Mammary epithelial cell (primary cell): ENCODE measurements at regions not wholly inside any gene's neighbourhood (a gene's known extent, or its start where the extent isn't known, plus 50 kb on each side); places are given as distances from the start of the nearest gene placed in this dataset.

Source experiments
- CTCF ChIP-seq, 2 donors: IDR thresholded peaks in 1 of 2; conservative IDR thresholded peaks in 1 of 2; 2 replicates each; pipeline ENCODE4 v1.5.1; 2011 to 2012; ENCODE audit warnings: inconsistent platforms in 2 of 2, low read length in 2 of 2, mild to moderate bottlenecking in 2 of 2, control low read depth in 1 of 2, low read depth in 1 of 2; ENCODE audit not compliant: insufficient read depth in 1 of 2; ENCODE audit errors: extremely low read depth in 1 of 2
- EZH2 ChIP-seq: IDR thresholded peaks from 2 replicates; pipeline ENCODE4 v1.6.1; 2012; ENCODE audit warnings: low read length, inconsistent platforms, borderline replicate concordance

GRCh38 chr6:71406865-71407860 lies 118.6 kb downstream of the OGFRL1 start:
- no peak for TF ChIP-seq CTCF (conservative IDR thresholded peaks at IDR 0.05 in 1 of 2, IDR thresholded peaks at IDR 0.05 in 1 of 2; ENCODE audit: extremely low read depth in 1 of 2, insufficient read depth in 1 of 2, low read depth in 1 of 2, low read length in 2 of 2)
- TF ChIP-seq EZH2 = no peak
